GM18520 (cell line): ENCODE measurements at regions not wholly inside any gene's neighbourhood (a gene's known extent, or its start where the extent isn't known, plus 50 kb on each side); places are given as distances from the start of the nearest gene placed in this dataset.
"Not testable (repeated sequence)": the region's sequence is repeated elsewhere in the genome, so short reads cannot be mapped to it uniquely, and the experiment has no call there.

ENCODE experiments used
- ATAC-seq: cut with Tn5 transposase; IDR thresholded peaks from one replicate; pipeline ENCODE4 v1.9.1; 2021; ENCODE audit not compliant: unreplicated experiment

GRCh38 chr9:95680306-95680705 lies 163.5 kb upstream of the PTCH1 start:
- ATAC-seq, result not testable (repeated sequence)

GRCh38 chr9:95679874-95680273 lies 163.1 kb upstream of the PTCH1 start:
- ATAC-seq, result no peak

- ATAC-seq, result no peak
These were observed 162.0 kb upstream of the PTCH1 start for GRCh38 chr9:95678759-95679158.

GRCh38 chr9:95670122-95670521 lies 153.4 kb upstream of the PTCH1 start:
- ATAC-seq, result no peak

GRCh38 chr9:95669253-95669652 lies 152.5 kb upstream of the PTCH1 start:
- ATAC-seq, result no peak

GRCh38 chr9:95667789-95668188 lies 151.0 kb upstream of the PTCH1 start:
- ATAC-seq, result no peak

GRCh38 chr9:95666785-95667155 lies 150.0 kb upstream of the PTCH1 start:
- no peak for ATAC-seq

- no peak for ATAC-seq
These were observed 149.5 kb upstream of the PTCH1 start for GRCh38 chr9:95666096-95666784.

GRCh38 chr9:95653246-95653645 lies 136.5 kb upstream of the PTCH1 start:
- ATAC-seq, result no peak

- ATAC-seq, result no peak
These were observed 133.9 kb upstream of the PTCH1 start for GRCh38 chr9:95650720-95651119.

GRCh38 chr9:95649801-95650213 lies 133.0 kb upstream of the PTCH1 start:
- ATAC-seq, result no peak

GRCh38 chr9:95648225-95648624 lies 131.5 kb upstream of the PTCH1 start:
- ATAC-seq, result no peak

- ATAC-seq, result no peak
These were observed 129.2 kb upstream of the PTCH1 start for GRCh38 chr9:95645992-95646391.

GRCh38 chr9:95645579-95645978 lies 128.8 kb upstream of the PTCH1 start:
- ATAC-seq, result no peak

GRCh38 chr9:95644377-95644776 lies 127.6 kb upstream of the PTCH1 start:
- no peak for ATAC-seq

GRCh38 chr9:95643619-95644018 lies 126.8 kb upstream of the PTCH1 start:
- ATAC-seq, result no peak

GRCh38 chr9:95642189-95642588 lies 125.4 kb upstream of the PTCH1 start:
- no peak for ATAC-seq

GRCh38 chr9:95641586-95641985 lies 124.8 kb upstream of the PTCH1 start:
- ATAC-seq, result no peak

- ATAC-seq, result no peak
These were observed 123.6 kb upstream of the PTCH1 start for GRCh38 chr9:95640336-95640735.

- ATAC-seq, result no peak
These were observed 119.4 kb upstream of the PTCH1 start for GRCh38 chr9:95635986-95636671.

GRCh38 chr9:95634536-95634935 lies 117.8 kb upstream of the PTCH1 start:
- ATAC-seq, result no peak

GRCh38 chr9:95634114-95634513 lies 117.3 kb upstream of the PTCH1 start:
- ATAC-seq, result no peak

- ATAC-seq, result no peak
These were observed 112.8 kb upstream of the PTCH1 start for GRCh38 chr9:95629585-95629984.
